ENCODE measurements at regions not wholly inside any gene's neighbourhood (a gene's known extent, or its start where the extent isn't known, plus 50 kb on each side); places are given as distances from the start of the nearest gene placed in this dataset.

DNA sequence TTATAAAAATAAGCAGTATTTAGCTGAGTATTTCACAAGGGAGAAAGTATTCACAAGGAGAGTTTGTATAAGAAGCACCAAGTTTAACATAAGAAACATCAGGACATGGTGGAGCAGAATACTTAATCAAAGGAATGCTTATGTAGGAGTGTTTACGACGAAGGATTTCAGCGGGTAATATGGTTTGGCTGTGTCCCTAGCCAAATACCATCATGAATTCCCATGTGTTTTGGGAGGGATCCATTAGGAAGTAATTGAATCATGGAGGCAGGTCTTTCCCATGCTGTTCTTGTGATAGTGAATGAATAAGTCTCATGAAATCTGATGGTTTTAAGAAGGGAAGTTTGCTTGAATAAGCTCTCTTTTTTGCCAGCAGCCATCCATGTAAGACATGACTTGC is 1099.1 kb upstream of the ADGRB3 start:
- TF ChIP-seq POLR2A (IDR thresholded peaks at IDR 0.05) = no peak
- TF ChIP-seq, protein P1, sequence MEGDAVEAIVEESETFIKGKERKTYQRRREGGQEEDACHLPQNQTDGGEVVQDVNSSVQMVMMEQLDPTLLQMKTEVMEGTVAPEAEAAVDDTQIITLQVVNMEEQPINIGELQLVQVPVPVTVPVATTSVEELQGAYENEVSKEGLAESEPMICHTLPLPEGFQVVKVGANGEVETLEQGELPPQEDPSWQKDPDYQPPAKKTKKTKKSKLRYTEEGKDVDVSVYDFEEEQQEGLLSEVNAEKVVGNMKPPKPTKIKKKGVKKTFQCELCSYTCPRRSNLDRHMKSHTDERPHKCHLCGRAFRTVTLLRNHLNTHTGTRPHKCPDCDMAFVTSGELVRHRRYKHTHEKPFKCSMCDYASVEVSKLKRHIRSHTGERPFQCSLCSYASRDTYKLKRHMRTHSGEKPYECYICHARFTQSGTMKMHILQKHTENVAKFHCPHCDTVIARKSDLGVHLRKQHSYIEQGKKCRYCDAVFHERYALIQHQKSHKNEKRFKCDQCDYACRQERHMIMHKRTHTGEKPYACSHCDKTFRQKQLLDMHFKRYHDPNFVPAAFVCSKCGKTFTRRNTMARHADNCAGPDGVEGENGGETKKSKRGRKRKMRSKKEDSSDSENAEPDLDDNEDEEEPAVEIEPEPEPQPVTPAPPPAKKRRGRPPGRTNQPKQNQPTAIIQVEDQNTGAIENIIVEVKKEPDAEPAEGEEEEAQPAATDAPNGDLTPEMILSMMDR (IDR thresholded peaks at IDR 0.05) = no peak

Measured in prostate gland (tissue), 2 donors.